ENCODE measurements at regions not wholly inside any gene's neighbourhood (a gene's known extent, or its start where the extent isn't known, plus 50 kb on each side); places are given as distances from the start of the nearest gene placed in this dataset.
"Not testable (repeated sequence)": the region's sequence is repeated elsewhere in the genome, so short reads cannot be mapped to it uniquely, and the experiment has no call there.

GRCh38 chr5:1995491-1995890 is 112.8 kb upstream of the IRX4 start:
- no peak for DNase-seq (ENCODE audit: low read depth, low spot score)

- DNase-seq (ENCODE audit: low read depth, low spot score) = no peak
These were observed 104.7 kb upstream of the IRX4 start for GRCh38 chr5:1987471-1987870.

- DNase-seq (ENCODE audit: low read depth, low spot score) = no peak
These were observed 103.1 kb upstream of the IRX4 start for GRCh38 chr5:1985781-1986180.

- DNase-seq (ENCODE audit: low read depth, low spot score) = no peak
These were observed 101.4 kb upstream of the IRX4 start for GRCh38 chr5:1983919-1984695.

GRCh38 chr5:1983401-1983800 is 100.7 kb upstream of the IRX4 start:
- no peak for DNase-seq (ENCODE audit: low read depth, low spot score)

GRCh38 chr5:1982561-1982960 is 99.8 kb upstream of the IRX4 start:
- DNase-seq (ENCODE audit: low read depth, low spot score) = not testable (repeated sequence)

GRCh38 chr5:1975898-1976765 is 93.4 kb upstream of the IRX4 start:
- DNase-seq (ENCODE audit: low read depth, low spot score) = no peak

GRCh38 chr5:1975406-1975715 is 92.6 kb upstream of the IRX4 start:
- no peak for DNase-seq (ENCODE audit: low read depth, low spot score)

GRCh38 chr5:1974501-1975405 is 92.0 kb upstream of the IRX4 start:
- DNase-seq (ENCODE audit: low read depth, low spot score) = no peak

- no peak for DNase-seq (ENCODE audit: low read depth, low spot score)
These were observed 91.4 kb upstream of the IRX4 start for GRCh38 chr5:1974081-1974480.

- no peak for DNase-seq (ENCODE audit: low read depth, low spot score)
These were observed 90.8 kb upstream of the IRX4 start for GRCh38 chr5:1973391-1974013.

- no peak for DNase-seq (ENCODE audit: low read depth, low spot score)
These were observed 89.2 kb upstream of the IRX4 start for GRCh38 chr5:1971944-1972343.

- DNase-seq (ENCODE audit: low read depth, low spot score) = no peak
These were observed 85.0 kb upstream of the IRX4 start for GRCh38 chr5:1967736-1968135.

- DNase-seq (ENCODE audit: low read depth, low spot score) = no peak
These were observed 83.7 kb upstream of the IRX4 start for GRCh38 chr5:1966461-1966860.

- no peak for DNase-seq (ENCODE audit: low read depth, low spot score)
These were observed 83.2 kb upstream of the IRX4 start for GRCh38 chr5:1965925-1966324.

GRCh38 chr5:1963941-1964451 is 81.3 kb upstream of the IRX4 start:
- no peak for DNase-seq (ENCODE audit: low read depth, low spot score)

GRCh38 chr5:1963358-1963757 is 80.6 kb upstream of the IRX4 start:
- no peak for DNase-seq (ENCODE audit: low read depth, low spot score)

GRCh38 chr5:1962619-1963355 is 80.1 kb upstream of the IRX4 start:
- DNase-seq (ENCODE audit: low read depth, low spot score) = no peak

- no peak for DNase-seq (ENCODE audit: low read depth, low spot score)
These were observed 79.3 kb upstream of the IRX4 start for GRCh38 chr5:1961952-1962595.

- no peak for DNase-seq (ENCODE audit: low read depth, low spot score)
These were observed 78.7 kb upstream of the IRX4 start for GRCh38 chr5:1961304-1961946.
